ENCODE measurements at regions not wholly inside any gene's neighbourhood (a gene's known extent, or its start where the extent isn't known, plus 50 kb on each side); places are given as distances from the start of the nearest gene placed in this dataset.

- TF ChIP-seq EZH2 (IDR thresholded peaks at IDR 0.05; ENCODE audit: borderline replicate concordance, low read length): no peak
- no peak for TF ChIP-seq CTCF (IDR thresholded peaks at IDR 0.05; ENCODE audit: low read length)
These were observed 537.9 kb upstream of the CADM1 start for GRCh38 chr11:116042146-116042545.

All from OCI-LY1 (cell line).